ENCODE measurements at regions not wholly inside any gene's neighbourhood (a gene's known extent, or its start where the extent isn't known, plus 50 kb on each side); places are given as distances from the start of the nearest gene placed in this dataset.

DNA sequence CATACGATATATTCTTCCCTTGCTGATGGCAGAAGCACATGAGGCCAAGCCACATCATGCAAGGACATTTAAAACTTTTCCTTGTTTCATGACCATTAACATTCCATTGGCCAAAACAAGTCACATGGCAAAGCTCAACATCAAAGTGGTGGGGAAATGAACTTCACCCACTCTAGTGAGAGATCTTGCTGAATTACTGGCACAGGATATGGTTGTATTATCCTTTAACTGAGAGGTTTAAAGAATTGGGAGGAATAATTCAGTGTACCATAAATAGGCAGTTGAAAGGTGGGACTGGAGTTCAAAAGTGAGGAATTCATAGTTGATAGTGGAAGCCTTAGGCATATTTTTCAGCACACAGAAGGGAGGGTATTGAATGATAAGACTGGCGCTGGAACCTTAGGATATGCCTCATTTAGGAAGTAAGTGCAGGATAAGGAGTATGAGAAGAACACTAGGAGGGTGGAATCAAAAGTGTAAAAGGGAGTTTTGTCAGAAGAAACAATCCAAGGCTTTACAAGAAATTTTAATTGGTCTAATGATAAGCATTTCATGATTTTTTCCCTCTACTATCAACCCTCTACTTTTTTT, 398.8 kb downstream of the C12orf75 start:
- no peaks in the 10 kb centered on the region for H3K36me3 ChIP-seq (ENCODE audit: low read length)
- H3F3A ChIP-seq (ENCODE audit: insufficient read depth) = no peaks in the 10 kb centered on the region
- no peak overlapping the region for H3K27ac ChIP-seq (ENCODE audit: low read depth, low read length)
- H3K9me3 ChIP-seq (ENCODE audit: insufficient read depth, low read length) = no peaks in the 10 kb centered on the region
- no peaks in the 10 kb centered on the region for H3K9me2 ChIP-seq (replicated peaks; ENCODE audit: insufficient read depth, low read length)
- H3K79me2 ChIP-seq (ENCODE audit: insufficient read depth, low read length) = no peaks in the 10 kb centered on the region
- no peak overlapping the region for H3K4me2 ChIP-seq (ENCODE audit: low read depth, low read length, poor library complexity, severe bottlenecking)
- no peak overlapping the region for H3K4me3 ChIP-seq (ENCODE audit: insufficient read depth, low read length, poor library complexity, severe bottlenecking)
- no peak overlapping the region for H3K9ac ChIP-seq (ENCODE audit: low read length)
- H3K27me3 ChIP-seq (ENCODE audit: low read length) = no peaks in the 10 kb centered on the region
- H2AFZ ChIP-seq (ENCODE audit: low read depth, low read length, severe bottlenecking) = no peak overlapping the region
- TF ChIP-seq, protein P1, sequence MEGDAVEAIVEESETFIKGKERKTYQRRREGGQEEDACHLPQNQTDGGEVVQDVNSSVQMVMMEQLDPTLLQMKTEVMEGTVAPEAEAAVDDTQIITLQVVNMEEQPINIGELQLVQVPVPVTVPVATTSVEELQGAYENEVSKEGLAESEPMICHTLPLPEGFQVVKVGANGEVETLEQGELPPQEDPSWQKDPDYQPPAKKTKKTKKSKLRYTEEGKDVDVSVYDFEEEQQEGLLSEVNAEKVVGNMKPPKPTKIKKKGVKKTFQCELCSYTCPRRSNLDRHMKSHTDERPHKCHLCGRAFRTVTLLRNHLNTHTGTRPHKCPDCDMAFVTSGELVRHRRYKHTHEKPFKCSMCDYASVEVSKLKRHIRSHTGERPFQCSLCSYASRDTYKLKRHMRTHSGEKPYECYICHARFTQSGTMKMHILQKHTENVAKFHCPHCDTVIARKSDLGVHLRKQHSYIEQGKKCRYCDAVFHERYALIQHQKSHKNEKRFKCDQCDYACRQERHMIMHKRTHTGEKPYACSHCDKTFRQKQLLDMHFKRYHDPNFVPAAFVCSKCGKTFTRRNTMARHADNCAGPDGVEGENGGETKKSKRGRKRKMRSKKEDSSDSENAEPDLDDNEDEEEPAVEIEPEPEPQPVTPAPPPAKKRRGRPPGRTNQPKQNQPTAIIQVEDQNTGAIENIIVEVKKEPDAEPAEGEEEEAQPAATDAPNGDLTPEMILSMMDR (IDR thresholded peaks at IDR 0.05; ENCODE audit: insufficient read depth, low read length, poor library complexity, severe bottlenecking) = no peak
- no peaks in the 10 kb centered on the region for H4K20me1 ChIP-seq (ENCODE audit: low read depth, low read length)

DNA sequence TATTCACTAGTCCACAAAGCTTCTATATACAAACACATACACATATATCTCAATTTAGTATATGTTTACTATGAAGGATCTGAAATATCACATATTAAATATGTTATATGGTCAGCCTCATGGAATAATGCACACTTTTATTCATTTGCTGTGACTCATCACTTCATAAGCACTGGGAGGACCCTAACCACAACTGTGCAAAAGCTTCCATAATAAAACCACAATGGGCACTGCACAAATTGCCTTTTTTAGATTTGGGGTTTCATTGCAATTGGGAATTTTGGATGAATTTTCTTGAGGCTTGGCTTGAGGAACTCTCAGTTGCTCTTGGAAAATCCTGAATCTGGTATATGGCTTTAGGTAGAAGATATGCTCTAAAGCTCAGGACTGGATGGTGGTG, 399.4 kb downstream of the C12orf75 start:
- no peak for TF ChIP-seq EZH2phosphoT487 (conservative IDR thresholded peaks at IDR 0.05; ENCODE audit: low read length)
- TF ChIP-seq, protein P1 (IDR thresholded peaks at IDR 0.05; ENCODE audit: insufficient read depth, low read length, poor library complexity, severe bottlenecking) = no peak
- Histone ChIP-seq H3K27ac (ENCODE audit: low read depth, low read length) (no peak overlapping the region), H3K4me3 (ENCODE audit: insufficient read depth, low read length, poor library complexity, severe bottlenecking) (no peak overlapping the region), H3F3A (ENCODE audit: insufficient read depth) (no peaks in the 10 kb centered on the region), H3K9me3 (ENCODE audit: insufficient read depth, low read length) (no peaks in the 10 kb centered on the region), H3K79me2 (ENCODE audit: insufficient read depth, low read length) (no peaks in the 10 kb centered on the region), H3K9ac (ENCODE audit: low read length) (no peak overlapping the region), H3K27me3 (ENCODE audit: low read length) (no peaks in the 10 kb centered on the region), H3K4me2 (ENCODE audit: low read depth, low read length, poor library complexity, severe bottlenecking) (no peak overlapping the region), H3K9me2 (replicated peaks; ENCODE audit: insufficient read depth, low read length) (no peaks in the 10 kb centered on the region), H3K36me3 (ENCODE audit: low read length) (no peaks in the 10 kb centered on the region), H4K20me1 (ENCODE audit: low read depth, low read length) (no peaks in the 10 kb centered on the region), H2AFZ (ENCODE audit: low read depth, low read length, severe bottlenecking) (no peak overlapping the region)

DNA sequence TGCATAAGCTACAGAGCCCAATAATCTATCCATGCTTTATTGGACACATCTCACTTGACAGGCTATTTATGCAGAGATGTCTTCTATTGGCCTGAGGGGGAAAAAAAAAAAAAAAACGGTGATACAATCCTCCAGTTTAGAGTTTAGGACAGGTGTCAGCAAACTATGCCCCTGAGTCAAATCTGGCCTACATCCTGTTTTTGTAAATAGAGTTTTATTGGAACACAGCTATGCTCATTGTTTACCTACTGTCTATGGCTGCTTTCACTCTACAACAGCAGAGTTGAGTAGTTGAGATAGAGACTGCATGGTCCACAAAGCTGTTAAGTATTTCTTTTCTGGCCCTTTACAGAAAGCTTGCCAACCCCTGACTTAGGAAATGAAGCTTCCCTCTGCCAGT, 403.1 kb downstream of the C12orf75 start:
- no peaks in the 10 kb centered on the region for H3K79me2 ChIP-seq (ENCODE audit: insufficient read depth, low read length)
- TF ChIP-seq, protein P1 (IDR thresholded peaks at IDR 0.05; ENCODE audit: insufficient read depth, low read length, poor library complexity, severe bottlenecking) = no peak
- TF ChIP-seq EZH2phosphoT487 (conservative IDR thresholded peaks at IDR 0.05; ENCODE audit: low read length) = no peak
- H3K27me3 ChIP-seq (ENCODE audit: low read length) = no peaks in the 10 kb centered on the region
- no peak overlapping the region for H2AFZ ChIP-seq (ENCODE audit: low read depth, low read length, severe bottlenecking)
- no peaks in the 10 kb centered on the region for H4K20me1 ChIP-seq (ENCODE audit: low read depth, low read length)
- H3F3A ChIP-seq (ENCODE audit: insufficient read depth) = no peaks in the 10 kb centered on the region
- H3K9ac ChIP-seq (ENCODE audit: low read length) = no peak overlapping the region
- no peaks in the 10 kb centered on the region for H3K9me2 ChIP-seq (replicated peaks; ENCODE audit: insufficient read depth, low read length)
- no peaks in the 10 kb centered on the region for H3K36me3 ChIP-seq (ENCODE audit: low read length)
- H3K4me3 ChIP-seq (ENCODE audit: insufficient read depth, low read length, poor library complexity, severe bottlenecking) = no peak overlapping the region
- no peaks in the 10 kb centered on the region for H3K9me3 ChIP-seq (ENCODE audit: insufficient read depth, low read length)
- H3K27ac ChIP-seq (ENCODE audit: low read depth, low read length) = no peak overlapping the region
- no peak overlapping the region for H3K4me2 ChIP-seq (ENCODE audit: low read depth, low read length, poor library complexity, severe bottlenecking)
